DOHH2 (cell line): ENCODE measurements at regions not wholly inside any gene's neighbourhood (a gene's known extent, or its start where the extent isn't known, plus 50 kb on each side); places are given as distances from the start of the nearest gene placed in this dataset.

Experiments used
- EZH2phosphoT487 ChIP-seq: fragments of 200-600 bp; sonication (generic); IDR thresholded peaks from 2 replicates; pipeline ENCODE4 v1.6.1; 2017; ENCODE audit warnings: borderline replicate concordance, mild to moderate bottlenecking, antibody characterized with exemption, low read length, moderate library complexity, mixed read lengths
- TF ChIP-seq, protein P1 (sequence below): fragments of 200-600 bp; sonication (generic); IDR thresholded peaks from one replicate; pipeline ENCODE4 v1.5.1; 2014; ENCODE audit warnings: antibody characterized with exemption, mild to moderate bottlenecking, low read depth, low read length; ENCODE audit not compliant: poor library complexity, severe bottlenecking

GRCh38 chr3:76177610-76178009 lies 392.3 kb upstream of the ZNF717 start:
- TF ChIP-seq, protein P1, sequence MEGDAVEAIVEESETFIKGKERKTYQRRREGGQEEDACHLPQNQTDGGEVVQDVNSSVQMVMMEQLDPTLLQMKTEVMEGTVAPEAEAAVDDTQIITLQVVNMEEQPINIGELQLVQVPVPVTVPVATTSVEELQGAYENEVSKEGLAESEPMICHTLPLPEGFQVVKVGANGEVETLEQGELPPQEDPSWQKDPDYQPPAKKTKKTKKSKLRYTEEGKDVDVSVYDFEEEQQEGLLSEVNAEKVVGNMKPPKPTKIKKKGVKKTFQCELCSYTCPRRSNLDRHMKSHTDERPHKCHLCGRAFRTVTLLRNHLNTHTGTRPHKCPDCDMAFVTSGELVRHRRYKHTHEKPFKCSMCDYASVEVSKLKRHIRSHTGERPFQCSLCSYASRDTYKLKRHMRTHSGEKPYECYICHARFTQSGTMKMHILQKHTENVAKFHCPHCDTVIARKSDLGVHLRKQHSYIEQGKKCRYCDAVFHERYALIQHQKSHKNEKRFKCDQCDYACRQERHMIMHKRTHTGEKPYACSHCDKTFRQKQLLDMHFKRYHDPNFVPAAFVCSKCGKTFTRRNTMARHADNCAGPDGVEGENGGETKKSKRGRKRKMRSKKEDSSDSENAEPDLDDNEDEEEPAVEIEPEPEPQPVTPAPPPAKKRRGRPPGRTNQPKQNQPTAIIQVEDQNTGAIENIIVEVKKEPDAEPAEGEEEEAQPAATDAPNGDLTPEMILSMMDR = no peak
- TF ChIP-seq EZH2phosphoT487 = no peak
